ENCODE measurements at regions not wholly inside any gene's neighbourhood (a gene's known extent, or its start where the extent isn't known, plus 50 kb on each side); places are given as distances from the start of the nearest gene placed in this dataset.

DNA sequence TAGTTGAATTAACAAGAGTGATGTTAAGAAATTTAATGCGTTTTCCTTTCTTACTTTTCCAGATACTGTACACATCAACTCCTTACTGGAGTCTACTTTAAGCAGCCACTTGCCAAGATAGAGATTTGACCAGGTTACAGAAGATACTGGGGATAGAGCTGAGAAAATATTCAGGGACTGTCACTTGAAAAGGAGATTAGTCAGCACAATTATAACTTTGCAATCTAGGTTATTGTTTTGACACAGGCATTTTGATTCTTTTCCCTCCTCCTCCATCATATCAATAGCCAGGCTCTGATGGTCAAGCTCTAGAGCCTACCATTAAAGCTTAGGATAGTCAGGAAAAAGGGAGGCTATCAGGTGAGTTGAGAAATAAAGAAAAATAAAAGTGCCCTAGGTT is 345.9 kb upstream of the ITGA1 start:
- 61% methylated on average over 1 of the region's 1 CpG for WGBS (ENCODE audit: insufficient coverage, insufficient replicate concordance, low lambda C conversion rate, missing lambda C conversion rate)
- FAIRE-seq (no peak), ATAC-seq (no peak), DNase-seq (ENCODE audit: low read depth, low spot score) (no peak)
- Histone ChIP-seq H3K9me3 (replicated peaks; ENCODE audit: control insufficient read depth, insufficient read depth, low read length) (no peaks in the 10 kb centered on the region), H3K27ac (ENCODE audit: control insufficient read depth, insufficient read depth) (no peak overlapping the region), H2AFZ (ENCODE audit: control insufficient read depth, low read depth, low read length) (no peak overlapping the region), H3K4me3 (no peak overlapping the region), H3K4me1 (ENCODE audit: control insufficient read depth, insufficient read depth, low read length) (no peaks in the 10 kb centered on the region), H3K9ac (ENCODE audit: control insufficient read depth, insufficient read depth, low read length) (no peak overlapping the region), H4K20me1 (ENCODE audit: control insufficient read depth, insufficient read depth) (no peaks in the 10 kb centered on the region), H3K79me2 (ENCODE audit: control insufficient read depth, insufficient read depth, low read length) (no peaks in the 10 kb centered on the region), H3K4me2 (ENCODE audit: control insufficient read depth, insufficient read depth) (no peak overlapping the region), H3K27me3 (replicated peaks in 1 of 2; ENCODE audit: control insufficient read depth in 2 of 2, insufficient read depth in 2 of 2, low read length in 1 of 2) (no peaks in the 10 kb centered on the region), H3K36me3 (ENCODE audit: control insufficient read depth in 2 of 2, insufficient read depth in 2 of 2, low read length in 1 of 2) (no peaks in the 10 kb centered on the region)
- ChIA-PET SMC1A (ENCODE audit: uncharacterized antibody, unreplicated experiment) (no interaction called here), RAD21 (ENCODE audit: unreplicated experiment) (no interaction called here), CTCF (no interaction called here), POLR2A (no interaction called here)
- intact Hi-C loops (cut with micrococcal nuclease; ENCODE audit: unreplicated experiment) (no loop called here), in situ Hi-C loops (cut with MboI) (no loop called here)
- BruUV-seq (replicated peaks), result no TSS peak
- TF ChIP-seq NFXL1 (IDR thresholded peaks at IDR 0.05; ENCODE audit: borderline replicate concordance) (no peak), YY1 (IDR thresholded peaks at IDR 0.05; ENCODE audit: low read depth, low read length) (no peak), EZH2 (IDR thresholded peaks at IDR 0.05; ENCODE audit: borderline replicate concordance, control insufficient read depth, low read depth, low read length) (no peak), SUPT20H (IDR thresholded peaks at IDR 0.05; ENCODE audit: borderline replicate concordance, control insufficient read depth, low read depth, low read length) (no peak), ZNF207 (IDR thresholded peaks at IDR 0.05; ENCODE audit: borderline replicate concordance) (no peak), IRF5 (IDR thresholded peaks at IDR 0.05; ENCODE audit: borderline replicate concordance) (no peak), CUX1 (IDR thresholded peaks at IDR 0.05; ENCODE audit: insufficient replicate concordance, low read depth, low read length) (no peak), PML (IDR thresholded peaks at IDR 0.05; ENCODE audit: low read length) (no peak), RUNX3 (IDR thresholded peaks at IDR 0.05; ENCODE audit: low read length) (no peak), MYB (IDR thresholded peaks at IDR 0.05; ENCODE audit: borderline replicate concordance, low read depth, low read length) (no peak)
- TF ChIP-seq, protein P1, sequence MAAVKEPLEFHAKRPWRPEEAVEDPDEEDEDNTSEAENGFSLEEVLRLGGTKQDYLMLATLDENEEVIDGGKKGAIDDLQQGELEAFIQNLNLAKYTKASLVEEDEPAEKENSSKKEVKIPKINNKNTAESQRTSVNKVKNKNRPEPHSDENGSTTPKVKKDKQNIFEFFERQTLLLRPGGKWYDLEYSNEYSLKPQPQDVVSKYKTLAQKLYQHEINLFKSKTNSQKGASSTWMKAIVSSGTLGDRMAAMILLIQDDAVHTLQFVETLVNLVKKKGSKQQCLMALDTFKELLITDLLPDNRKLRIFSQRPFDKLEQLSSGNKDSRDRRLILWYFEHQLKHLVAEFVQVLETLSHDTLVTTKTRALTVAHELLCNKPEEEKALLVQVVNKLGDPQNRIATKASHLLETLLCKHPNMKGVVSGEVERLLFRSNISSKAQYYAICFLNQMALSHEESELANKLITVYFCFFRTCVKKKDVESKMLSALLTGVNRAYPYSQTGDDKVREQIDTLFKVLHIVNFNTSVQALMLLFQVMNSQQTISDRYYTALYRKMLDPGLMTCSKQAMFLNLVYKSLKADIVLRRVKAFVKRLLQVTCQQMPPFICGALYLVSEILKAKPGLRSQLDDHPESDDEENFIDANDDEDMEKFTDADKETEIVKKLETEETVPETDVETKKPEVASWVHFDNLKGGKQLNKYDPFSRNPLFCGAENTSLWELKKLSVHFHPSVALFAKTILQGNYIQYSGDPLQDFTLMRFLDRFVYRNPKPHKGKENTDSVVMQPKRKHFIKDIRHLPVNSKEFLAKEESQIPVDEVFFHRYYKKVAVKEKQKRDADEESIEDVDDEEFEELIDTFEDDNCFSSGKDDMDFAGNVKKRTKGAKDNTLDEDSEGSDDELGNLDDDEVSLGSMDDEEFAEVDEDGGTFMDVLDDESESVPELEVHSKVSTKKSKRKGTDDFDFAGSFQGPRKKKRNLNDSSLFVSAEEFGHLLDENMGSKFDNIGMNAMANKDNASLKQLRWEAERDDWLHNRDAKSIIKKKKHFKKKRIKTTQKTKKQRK (IDR thresholded peaks at IDR 0.05; ENCODE audit: low read depth, low read length), result no peak
- TF ChIP-seq, protein P2, sequence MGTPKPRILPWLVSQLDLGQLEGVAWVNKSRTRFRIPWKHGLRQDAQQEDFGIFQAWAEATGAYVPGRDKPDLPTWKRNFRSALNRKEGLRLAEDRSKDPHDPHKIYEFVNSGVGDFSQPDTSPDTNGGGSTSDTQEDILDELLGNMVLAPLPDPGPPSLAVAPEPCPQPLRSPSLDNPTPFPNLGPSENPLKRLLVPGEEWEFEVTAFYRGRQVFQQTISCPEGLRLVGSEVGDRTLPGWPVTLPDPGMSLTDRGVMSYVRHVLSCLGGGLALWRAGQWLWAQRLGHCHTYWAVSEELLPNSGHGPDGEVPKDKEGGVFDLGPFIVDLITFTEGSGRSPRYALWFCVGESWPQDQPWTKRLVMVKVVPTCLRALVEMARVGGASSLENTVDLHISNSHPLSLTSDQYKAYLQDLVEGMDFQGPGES (IDR thresholded peaks at IDR 0.05), result no peak
- TF ChIP-seq, protein P3, sequence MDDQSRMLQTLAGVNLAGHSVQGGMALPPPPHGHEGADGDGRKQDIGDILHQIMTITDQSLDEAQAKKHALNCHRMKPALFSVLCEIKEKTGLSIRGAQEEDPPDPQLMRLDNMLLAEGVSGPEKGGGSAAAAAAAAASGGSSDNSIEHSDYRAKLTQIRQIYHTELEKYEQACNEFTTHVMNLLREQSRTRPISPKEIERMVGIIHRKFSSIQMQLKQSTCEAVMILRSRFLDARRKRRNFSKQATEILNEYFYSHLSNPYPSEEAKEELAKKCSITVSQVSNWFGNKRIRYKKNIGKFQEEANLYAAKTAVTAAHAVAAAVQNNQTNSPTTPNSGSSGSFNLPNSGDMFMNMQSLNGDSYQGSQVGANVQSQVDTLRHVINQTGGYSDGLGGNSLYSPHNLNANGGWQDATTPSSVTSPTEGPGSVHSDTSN (IDR thresholded peaks at IDR 0.05; ENCODE audit: insufficient replicate concordance, low read depth, low read length), result no peak
